Duodenal mucosa (tissue), 2 donors: ENCODE measurements at regions not wholly inside any gene's neighbourhood (a gene's known extent, or its start where the extent isn't known, plus 50 kb on each side); places are given as distances from the start of the nearest gene placed in this dataset.

Experiments used
- H3K27ac ChIP-seq: one replicate; pipeline ENCODE4 v1.7.0; 2013; ENCODE audit warnings: low read depth, low read length
- H3K27me3 ChIP-seq, 2 donors: one replicate each; pipeline ENCODE4 v1.7.0; 2013; ENCODE audit warnings: low read length in 2 of 2, control low read depth in 1 of 2; ENCODE audit not compliant: insufficient read depth in 2 of 2, control insufficient read depth in 1 of 2
- H3K36me3 ChIP-seq, 2 donors: one replicate each; pipeline ENCODE4 v1.7.0; 2013; ENCODE audit warnings: low read length in 2 of 2, control low read depth in 1 of 2; ENCODE audit not compliant: insufficient read depth in 2 of 2, control insufficient read depth in 1 of 2
- H3K4me1 ChIP-seq, 2 donors: one replicate each; pipeline ENCODE4 v1.7.0; 2013; ENCODE audit warnings: low read length in 2 of 2, control low read depth in 1 of 2; ENCODE audit not compliant: insufficient read depth in 2 of 2, control insufficient read depth in 1 of 2
- H3K4me3 ChIP-seq, 2 donors: one replicate each; pipeline ENCODE4 v1.7.0; 2013; ENCODE audit warnings: low read length in 2 of 2, low read depth in 1 of 2
- H3K9ac ChIP-seq, 2 donors: one replicate each; pipeline ENCODE4 v1.7.0; 2013; ENCODE audit warnings: low read length in 2 of 2, low read depth in 1 of 2
- H3K9me3 ChIP-seq, 2 donors: one replicate each; pipeline ENCODE4 v1.7.0; 2013; ENCODE audit warnings: low read length in 2 of 2, control low read depth in 1 of 2; ENCODE audit not compliant: control insufficient read depth in 1 of 2

DNA sequence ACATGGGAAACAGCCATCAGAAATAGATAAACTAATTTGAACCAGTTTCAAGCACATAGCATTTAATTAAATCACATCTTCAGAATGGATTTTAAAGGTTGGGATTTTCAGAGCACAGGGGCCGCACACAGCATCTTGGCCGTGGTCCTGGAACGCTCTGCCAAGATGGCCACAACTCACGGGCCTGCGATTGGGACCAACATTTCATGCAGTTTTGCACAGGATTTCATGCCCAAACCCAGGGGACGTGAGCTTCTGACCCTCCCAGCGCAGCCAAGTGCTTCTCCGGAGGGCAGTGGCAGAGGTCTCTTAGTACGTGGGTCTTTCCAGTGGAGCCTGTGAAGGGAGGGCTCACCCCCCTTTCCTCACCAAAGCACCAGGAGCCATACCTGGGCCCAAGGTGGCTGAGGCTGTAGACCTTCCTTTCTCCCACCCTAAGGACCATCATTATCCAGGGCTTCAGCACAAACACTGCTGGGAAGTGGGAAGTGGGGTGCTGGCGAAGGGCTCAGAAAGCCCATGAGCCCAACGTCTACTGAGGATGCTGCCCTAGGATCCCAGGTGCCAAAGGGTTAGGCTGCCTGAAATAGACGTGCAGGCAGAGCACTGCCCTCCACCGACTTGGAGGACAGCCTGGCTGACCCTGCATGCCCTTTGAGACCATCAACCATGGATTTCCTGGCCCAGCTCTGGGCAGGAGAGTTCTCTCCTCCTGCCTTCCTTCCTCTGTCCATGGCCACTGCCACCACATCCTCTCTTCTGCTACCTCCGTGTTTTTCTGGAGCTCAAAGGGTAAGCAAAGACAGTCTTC, 611.2 kb upstream of the MGMT start:
- Histone ChIP-seq H3K27ac (no peak overlapping the region), H3K36me3 (no peaks in the 10 kb centered on the region), H3K4me1 (peaks cover 8 to 10% of the 10 kb centered on the region in 2 donors), H3K27me3 (peaks cover 0 to 8% of the 10 kb centered on the region in 2 donors), H3K9me3 (no peaks in the 10 kb centered on the region), H3K4me3 (no peak overlapping the region), H3K9ac (no peak overlapping the region)

DNA sequence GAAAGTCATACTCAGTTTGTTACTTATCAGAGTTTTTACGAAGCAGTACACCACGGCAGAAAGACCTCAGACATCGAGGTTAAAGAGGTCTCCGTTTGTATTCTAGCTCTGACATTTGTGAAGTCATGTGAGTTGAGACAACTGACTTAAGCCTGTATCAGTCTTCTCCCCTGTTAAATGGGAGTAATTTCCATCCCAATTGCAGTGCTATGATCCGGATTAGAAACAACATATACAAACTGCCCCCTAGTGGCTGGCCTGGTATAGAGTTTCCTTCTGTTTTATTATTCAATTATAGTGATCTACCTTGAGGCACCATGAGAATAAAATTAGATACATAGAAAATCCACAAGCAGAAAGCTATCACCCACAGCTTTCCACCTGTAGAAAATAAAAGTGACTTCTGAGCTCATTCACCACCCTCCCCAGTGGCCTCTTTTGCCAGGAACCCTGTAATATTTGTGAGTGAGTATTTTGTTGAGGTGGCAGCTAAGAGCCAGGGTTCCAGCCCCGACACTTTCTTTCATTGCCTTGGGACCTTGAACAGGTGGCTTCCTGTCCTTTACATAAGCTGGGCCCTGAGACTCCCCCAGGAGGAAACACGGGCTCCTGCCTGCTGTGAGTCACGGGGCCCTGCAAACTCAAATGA, 607.2 kb upstream of the MGMT start:
- Histone ChIP-seq H3K9me3 (no peaks in the 10 kb centered on the region), H3K36me3 (no peaks in the 10 kb centered on the region), H3K27ac (no peak overlapping the region), H3K4me3 (no peak overlapping the region), H3K27me3 (peaks cover 0 to 2% of the 10 kb centered on the region in 2 donors), H3K4me1 (peaks cover 1 to 6% of the 10 kb centered on the region in 2 donors), H3K9ac (no peak overlapping the region)

DNA sequence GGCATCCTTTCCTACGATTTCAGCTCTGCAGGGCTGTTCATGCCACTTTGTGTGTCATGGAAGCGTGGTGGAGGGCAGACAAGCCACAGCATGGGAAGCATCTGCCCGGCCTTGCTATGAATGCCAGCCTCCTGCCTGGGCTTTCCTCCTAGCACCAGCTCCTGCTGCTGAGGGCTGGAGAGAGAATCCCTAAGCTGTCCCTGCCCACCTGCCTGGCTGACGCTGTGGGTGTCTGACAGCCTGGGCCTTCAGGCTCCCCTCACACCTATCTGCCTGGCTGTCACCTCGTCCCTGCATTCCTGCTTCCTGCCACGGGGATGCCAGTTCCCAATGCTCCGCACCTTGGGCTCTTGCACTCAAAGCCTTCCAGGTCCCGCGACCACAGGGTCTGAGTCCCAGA, 606.5 kb upstream of the MGMT start:
- peaks cover 0 to 2% of the 10 kb centered on the region in 2 donors for H3K27me3 ChIP-seq

DNA sequence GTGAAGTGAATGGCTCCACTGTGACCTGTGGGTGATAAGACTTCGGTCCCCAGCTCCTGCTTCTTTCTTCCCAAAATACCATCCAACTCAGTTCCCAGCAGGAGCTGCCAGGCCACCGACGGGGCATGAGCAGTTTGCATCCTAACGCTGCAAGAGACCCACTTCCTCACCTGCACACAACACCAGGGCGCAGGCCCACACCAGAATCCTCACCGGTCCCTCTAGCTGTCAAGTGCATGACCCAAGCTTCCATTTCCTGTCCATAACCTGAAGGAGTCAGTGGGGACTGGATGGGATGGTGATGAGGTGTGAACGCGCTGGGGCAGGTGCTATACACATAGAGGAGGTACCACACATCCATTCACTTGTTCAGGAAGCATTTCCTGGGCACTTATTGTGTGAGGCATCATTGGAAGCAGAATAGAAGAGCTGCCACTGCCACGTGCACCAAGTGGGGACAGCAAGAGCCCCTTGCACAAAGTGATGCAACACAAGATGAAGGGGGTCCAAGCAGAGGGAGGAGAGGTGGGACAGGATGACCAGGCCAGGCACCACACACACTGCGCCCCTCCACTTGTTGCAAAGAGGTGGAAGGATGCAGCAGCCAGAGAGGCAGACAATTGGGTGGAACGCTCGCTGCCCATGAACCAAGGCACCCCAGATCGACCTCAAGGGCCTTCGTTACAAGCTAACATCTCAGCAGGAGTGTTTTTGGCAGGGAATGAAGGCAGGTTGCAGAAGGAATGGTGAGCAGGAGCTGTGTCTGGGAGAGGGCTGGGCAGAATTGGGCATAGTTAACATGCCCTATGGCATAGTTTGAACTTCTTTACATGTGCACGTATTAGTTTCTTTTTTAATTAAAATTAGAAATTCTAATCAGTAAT, 605.8 kb upstream of the MGMT start:
- Histone ChIP-seq H3K9me3 (no peaks in the 10 kb centered on the region), H3K9ac (no peak overlapping the region), H3K4me3 (no peak overlapping the region), H3K4me1 (peaks cover 0 to 6% of the 10 kb centered on the region in 2 donors), H3K27ac (no peak overlapping the region), H3K36me3 (no peaks in the 10 kb centered on the region), H3K27me3 (peaks cover 0 to 2% of the 10 kb centered on the region in 2 donors)

More for the DNA sequence above, 606.5 kb upstream of the MGMT start:
- Histone ChIP-seq H3K9me3 (no peaks in the 10 kb centered on the region), H3K4me3 (no peak overlapping the region), H3K9ac (no peak overlapping the region), H3K36me3 (no peaks in the 10 kb centered on the region), H3K27ac (no peak overlapping the region), H3K4me1 (peaks cover 0 to 6% of the 10 kb centered on the region in 2 donors)

DNA sequence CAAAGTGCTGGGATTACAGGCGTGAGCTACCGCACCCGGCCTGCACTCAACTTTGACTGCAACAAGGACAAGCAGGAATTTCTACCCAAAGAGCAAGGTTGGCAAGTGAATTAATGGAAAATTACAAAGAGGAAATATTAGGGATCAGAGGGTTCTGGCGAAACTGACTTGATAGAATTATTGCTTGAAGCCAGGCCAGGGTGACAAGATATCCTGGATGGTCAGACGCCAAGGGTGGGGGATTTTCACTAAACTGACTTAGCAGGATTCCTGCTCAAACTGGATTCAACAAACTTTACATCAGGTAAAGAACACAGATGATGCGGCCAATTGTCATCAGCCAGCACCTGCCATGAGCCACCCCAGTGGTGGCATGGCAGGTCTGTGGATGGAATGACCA, 603.6 kb upstream of the MGMT start:
- no peak overlapping the region for H3K9ac ChIP-seq
- H3K4me3 ChIP-seq, result no peak overlapping the region
- no peak overlapping the region for H3K27ac ChIP-seq
- H3K27me3 ChIP-seq, result peaks cover 0 to 2% of the 10 kb centered on the region in 2 donors
- peaks cover 0 to 2% of the 10 kb centered on the region in 2 donors for H3K4me1 ChIP-seq
- H3K36me3 ChIP-seq, result no peaks in the 10 kb centered on the region
- no peaks in the 10 kb centered on the region for H3K9me3 ChIP-seq

DNA sequence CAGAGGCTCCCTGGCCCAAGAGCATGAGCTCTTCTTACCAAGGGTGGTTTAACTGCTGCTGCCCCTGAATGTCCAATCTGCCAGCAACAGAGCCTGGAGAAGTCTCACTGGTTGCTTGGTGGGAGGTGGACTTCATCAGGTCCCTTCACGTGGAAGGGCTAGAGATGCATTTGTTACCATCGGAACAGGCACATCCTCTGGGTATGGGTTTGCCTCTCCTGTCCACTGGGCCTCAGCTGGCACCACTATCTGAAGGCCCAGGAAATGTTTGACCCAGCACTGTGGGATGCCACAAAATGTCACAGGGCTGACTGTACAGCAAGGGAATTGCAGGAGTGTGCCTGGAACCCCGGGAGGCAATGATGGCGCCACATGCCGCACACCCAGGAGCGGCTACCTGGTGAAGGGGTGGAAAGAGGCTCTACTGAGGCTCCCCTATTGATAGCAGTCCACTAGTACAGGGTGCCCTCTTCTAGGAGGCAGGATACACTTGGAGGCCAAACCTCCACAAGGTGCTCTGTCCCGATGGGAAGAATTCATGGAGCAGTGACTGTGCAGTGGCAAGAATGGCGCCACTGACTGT, 603.1 kb upstream of the MGMT start:
- H3K9me3 ChIP-seq, result no peaks in the 10 kb centered on the region
- H3K4me1 ChIP-seq, result no peaks in the 10 kb centered on the region
- no peaks in the 10 kb centered on the region for H3K36me3 ChIP-seq
- H3K27ac ChIP-seq, result no peak overlapping the region
- no peak overlapping the region for H3K4me3 ChIP-seq
- peaks cover 0 to 2% of the 10 kb centered on the region in 2 donors for H3K27me3 ChIP-seq
- no peak overlapping the region for H3K9ac ChIP-seq

DNA sequence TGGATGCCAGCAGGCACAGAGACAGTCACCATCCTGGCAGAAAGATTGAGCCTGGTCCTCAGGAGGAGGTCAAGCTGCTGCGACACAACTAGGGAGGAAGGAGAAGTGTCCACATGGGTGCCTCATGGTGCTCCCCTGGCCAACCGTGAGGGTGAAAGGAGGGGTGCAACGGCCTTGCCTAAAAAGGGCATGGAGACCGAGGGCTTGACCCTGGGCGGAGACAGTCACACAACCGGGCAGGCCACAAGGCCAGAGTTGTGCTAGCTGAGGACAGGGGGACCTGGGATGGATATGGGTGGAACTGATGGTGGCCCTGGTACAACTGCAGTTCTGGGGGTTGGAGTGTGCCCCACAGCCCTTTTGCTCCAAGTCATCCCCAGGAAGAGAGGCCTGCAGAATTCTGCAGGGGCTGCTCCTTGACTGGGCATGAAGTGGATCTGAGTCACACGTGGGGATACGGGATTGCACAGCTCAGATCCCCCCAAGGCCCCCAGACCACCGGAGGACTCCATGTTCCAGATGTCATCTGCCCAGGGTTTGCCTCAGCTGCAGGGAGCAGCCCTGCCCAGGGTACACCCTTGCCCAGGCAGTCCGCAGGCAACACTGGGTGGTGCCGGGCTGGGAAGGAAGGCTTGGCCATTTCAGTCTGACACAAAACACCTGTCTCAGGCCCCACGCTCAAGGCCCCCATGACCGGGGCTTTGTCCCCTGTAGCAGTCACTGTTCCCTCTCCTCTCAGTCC, 602.3 kb upstream of the MGMT start:
- H3K27me3 ChIP-seq, result peaks cover 0 to 2% of the 10 kb centered on the region in 2 donors
- no peaks in the 10 kb centered on the region for H3K36me3 ChIP-seq
- H3K9ac ChIP-seq, result no peak overlapping the region
- no peaks in the 10 kb centered on the region for H3K9me3 ChIP-seq
- H3K4me3 ChIP-seq, result no peak overlapping the region
- H3K4me1 ChIP-seq, result no peaks in the 10 kb centered on the region
- H3K27ac ChIP-seq, result no peak overlapping the region

DNA sequence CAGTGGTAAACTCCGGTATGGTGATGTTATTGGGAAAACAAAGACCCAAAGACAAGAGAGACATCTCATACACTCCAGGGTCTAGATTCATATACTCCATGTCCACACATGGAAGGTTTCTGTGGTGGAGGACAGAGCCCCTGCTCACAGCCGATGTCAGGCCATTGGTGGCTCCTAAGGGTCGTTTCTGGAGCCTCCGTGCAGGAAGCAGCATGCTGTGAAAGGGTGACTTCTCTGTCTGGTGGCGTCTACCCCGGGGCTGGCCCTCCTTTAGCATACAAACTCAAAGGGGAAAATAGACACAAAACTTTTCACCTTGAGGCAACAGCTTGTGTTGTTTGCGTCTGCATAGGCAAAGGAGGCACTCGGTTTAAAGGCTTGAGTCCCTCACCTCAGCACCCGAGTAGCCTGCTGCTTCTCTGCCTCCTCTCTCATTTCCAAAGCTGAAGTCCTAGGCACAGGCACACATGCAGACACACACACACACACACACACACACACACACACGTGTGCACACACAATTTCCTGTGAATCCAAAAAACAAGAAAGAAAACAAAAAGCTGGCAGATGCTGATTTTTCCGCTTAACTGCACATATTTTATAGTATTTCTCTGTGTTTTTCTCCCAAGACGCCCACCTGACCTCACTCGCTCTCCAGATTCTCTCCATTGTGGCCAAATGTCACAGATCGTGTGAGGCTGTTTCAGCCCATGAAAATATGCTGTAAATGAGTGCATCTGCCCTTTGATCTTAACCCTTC, 601.4 kb upstream of the MGMT start:
- Histone ChIP-seq H3K9ac (no peak overlapping the region), H3K9me3 (no peaks in the 10 kb centered on the region), H3K27ac (no peak overlapping the region)

DNA sequence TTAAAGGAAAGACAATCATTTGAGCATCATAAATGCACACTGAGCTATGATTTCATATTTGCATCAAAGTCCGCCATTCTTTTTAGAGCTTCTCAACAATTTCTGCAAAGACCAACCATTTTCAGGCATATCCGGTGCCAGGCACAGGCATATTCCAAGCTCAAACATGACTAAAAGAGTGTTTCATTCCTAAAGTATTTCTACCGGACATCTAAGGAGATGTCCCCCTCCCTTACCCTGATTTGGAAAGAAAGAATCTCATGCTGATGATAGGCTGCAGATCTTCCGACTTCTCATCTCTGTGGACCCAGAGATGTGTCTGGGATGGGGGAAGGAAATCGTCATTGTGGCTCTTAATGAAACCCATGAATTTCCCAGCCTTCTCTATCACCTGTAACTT, 600.5 kb upstream of the MGMT start:
- H3K36me3 ChIP-seq, result no peaks in the 10 kb centered on the region
- H3K4me1 ChIP-seq, result no peaks in the 10 kb centered on the region
- no peak overlapping the region for H3K27ac ChIP-seq
- H3K4me3 ChIP-seq, result no peak overlapping the region
- H3K9me3 ChIP-seq, result no peaks in the 10 kb centered on the region
- H3K27me3 ChIP-seq, result no peaks in the 10 kb centered on the region
- no peak overlapping the region for H3K9ac ChIP-seq

More for the DNA sequence above, 601.4 kb upstream of the MGMT start:
- Histone ChIP-seq H3K4me1 (no peaks in the 10 kb centered on the region), H3K4me3 (no peak overlapping the region), H3K36me3 (no peaks in the 10 kb centered on the region), H3K27me3 (peaks cover 0 to under 1% of the 10 kb centered on the region in 2 donors)
